Inferior parietal cortex (tissue), 1 donor: ENCODE measurements at regions not wholly inside any gene's neighbourhood (a gene's known extent, or its start where the extent isn't known, plus 50 kb on each side); places are given as distances from the start of the nearest gene placed in this dataset.

Experiments used
- DNase-seq: peaks from one replicate; pipeline ENCODE4 v3.0.0-alpha.2; 2016; ENCODE audit errors: extremely low spot score

GRCh38 chrX:107502316-107502715 lies 52.9 kb downstream of the FRMPD3 start:
- no peak for DNase-seq

GRCh38 chrX:107504006-107504405 lies 54.6 kb downstream of the FRMPD3 start:
- DNase-seq: no peak

- DNase-seq: no peak
Measured at GRCh38 chrX:107505223-107505622, 55.8 kb downstream of the FRMPD3 start.

GRCh38 chrX:107506596-107507031 lies 57.2 kb downstream of the FRMPD3 start:
- DNase-seq: no peak

- DNase-seq: no peak
Measured at GRCh38 chrX:107507093-107507743, 57.8 kb downstream of the FRMPD3 start.

GRCh38 chrX:107507744-107508117 lies 58.3 kb downstream of the FRMPD3 start:
- no peak for DNase-seq

GRCh38 chrX:107508925-107509324 lies 59.5 kb downstream of the FRMPD3 start:
- DNase-seq: no peak

GRCh38 chrX:107514944-107515343 lies 65.5 kb downstream of the FRMPD3 start:
- DNase-seq: no peak

GRCh38 chrX:107521877-107522586 lies 72.6 kb downstream of the FRMPD3 start:
- DNase-seq: no peak

- DNase-seq: no peak
Measured at GRCh38 chrX:107522901-107523300, 73.4 kb downstream of the FRMPD3 start.

- DNase-seq: no peak
Measured at GRCh38 chrX:107526141-107526540, 76.7 kb downstream of the FRMPD3 start.

GRCh38 chrX:107530141-107530540 lies 80.7 kb downstream of the FRMPD3 start:
- DNase-seq: no peak

- DNase-seq: no peak
Measured at GRCh38 chrX:107537815-107538214, 88.4 kb downstream of the FRMPD3 start.

- no peak for DNase-seq
Measured at GRCh38 chrX:107541244-107541643, 87.1 kb upstream of the PRPS1 start.

GRCh38 chrX:107542040-107542439 lies 86.3 kb upstream of the PRPS1 start:
- DNase-seq: no peak

GRCh38 chrX:107542500-107542899 lies 85.8 kb upstream of the PRPS1 start:
- DNase-seq: peak; percentile 20

GRCh38 chrX:107547621-107548020 lies 80.7 kb upstream of the PRPS1 start:
- no peak for DNase-seq

GRCh38 chrX:107548775-107549174 lies 79.5 kb upstream of the PRPS1 start:
- no peak for DNase-seq

GRCh38 chrX:107549504-107549903 lies 78.8 kb upstream of the PRPS1 start:
- no peak for DNase-seq

- DNase-seq: no peak
Measured at GRCh38 chrX:107551546-107551945, 76.8 kb upstream of the PRPS1 start.

- DNase-seq: no peak
Measured at GRCh38 chrX:107552930-107553329, 75.4 kb upstream of the PRPS1 start.

- DNase-seq: no peak
Measured at GRCh38 chrX:107556967-107557366, 71.3 kb upstream of the PRPS1 start.

- DNase-seq: no peak
Measured at GRCh38 chrX:107559506-107559905, 68.8 kb upstream of the PRPS1 start.

- DNase-seq: no peak
Measured at GRCh38 chrX:107560041-107560440, 68.3 kb upstream of the PRPS1 start.
